SK-N-SH (cell line): ENCODE measurements at regions not wholly inside any gene's neighbourhood (a gene's known extent, or its start where the extent isn't known, plus 50 kb on each side); places are given as distances from the start of the nearest gene placed in this dataset.

Source experiments
- CTCF ChIA-PET: fragments of 300-600, 350-600 bp; formaldehyde crosslinking; extraction: SDS; loops from one replicate; lab custom pipeline; 2021; lab: Yijun Ruan, JAX
- POLR2A ChIA-PET: fragments of 350-600 bp; sonication (Branson Sonifier 250); formaldehyde crosslinking; extraction: SDS; loops from one replicate; lab custom pipeline; 2020; ENCODE audit warnings: antibody characterized with exemption, inconsistent platforms; lab: Yijun Ruan, JAX
- DNase-seq: peaks from one replicate; pipeline ENCODE4 v3.0.0; 2012
- H2AFZ ChIP-seq: fragments of 200-600 bp; sonication (generic); 2 replicates; pipeline ENCODE4 v1.8.1; 2016; ENCODE audit warnings: antibody characterized with exemption, mild to moderate bottlenecking, low read depth
- H3F3A ChIP-seq: fragments of 200-600 bp; sonication (generic); replicated peaks from 2 replicates; pipeline ENCODE3; 2016; ENCODE audit warnings: antibody characterized with exemption, mild to moderate bottlenecking; ENCODE audit not compliant: insufficient read depth
- H3K27ac ChIP-seq, 2 experiments: fragments of 200-500 bp in 1 of 2; fragments of 200-600 bp in 1 of 2; sonication (Bioruptor generic) in 1 of 2; sonication (generic), shearing (Covaris generic) in 1 of 2; 2 replicates each; pipeline versions ENCODE4 v1.5.1 to v1.6.1; 2014 to 2016; ENCODE audit warnings: low read depth in 2 of 2, inconsistent platforms in 1 of 2, low read length in 1 of 2, mild to moderate bottlenecking in 1 of 2, mixed read lengths in 1 of 2
- H3K27me3 ChIP-seq: fragments of 200-600 bp; sonication (generic), shearing (Covaris generic); 2 replicates; pipeline ENCODE4 v1.6.1; 2016; ENCODE audit warnings: mixed run types; ENCODE audit not compliant: insufficient read depth
- H3K36me3 ChIP-seq, 2 experiments: fragments of 200-500 bp in 1 of 2; fragments of 200-600 bp in 1 of 2; sonication (Bioruptor generic) in 1 of 2; sonication (generic) in 1 of 2; replicated peaks in 1 of 2; 2 replicates each; pipeline versions ENCODE3 to v1.5.1; 2014 to 2016; ENCODE audit warnings: low read length in 1 of 2, mild to moderate bottlenecking in 1 of 2; ENCODE audit not compliant: insufficient read depth in 2 of 2, control insufficient read depth in 1 of 2
- H3K4me1 ChIP-seq, 2 experiments: fragments of 200-500 bp in 1 of 2; fragments of 200-600 bp in 1 of 2; sonication (Bioruptor generic) in 1 of 2; sonication (generic), shearing (Covaris generic) in 1 of 2; 2 replicates each; pipeline versions ENCODE4 v1.5.1 to v1.6.1; 2014 to 2016; ENCODE audit warnings: low read depth in 1 of 2, low read length in 1 of 2, mixed run types in 1 of 2; ENCODE audit not compliant: insufficient read depth in 2 of 2, control insufficient read depth in 1 of 2
- H3K4me2 ChIP-seq: fragments of 200-600 bp; sonication (generic), shearing (Covaris generic); 2 replicates; pipeline ENCODE4 v1.6.1; 2017; ENCODE audit warnings: mixed run types
- H3K4me3 ChIP-seq, 2 experiments: fragments of 200-500 bp in 1 of 2; fragments of 200-600 bp in 1 of 2; sonication (Bioruptor generic) in 1 of 2; sonication (generic), shearing (Covaris generic) in 1 of 2; 2 replicates each; pipeline versions ENCODE4 v1.5.1 to v1.8.1; 2014 to 2016; ENCODE audit warnings: low read depth in 2 of 2, inconsistent platforms in 1 of 2, low read length in 1 of 2, mild to moderate bottlenecking in 1 of 2, mixed read lengths in 1 of 2, moderate library complexity in 1 of 2
- H3K79me2 ChIP-seq: fragments of 200-600 bp; sonication (generic); 2 replicates; pipeline ENCODE4 v1.8.1; 2017; ENCODE audit warnings: mild to moderate bottlenecking; ENCODE audit not compliant: insufficient read depth
- H3K9ac ChIP-seq: fragments of 200-600 bp; sonication (generic); 2 replicates; pipeline ENCODE4 v1.6.1; 2017; ENCODE audit warnings: mixed run types
- H3K9me2 ChIP-seq: fragments of 200-600 bp; sonication (generic); 2 replicates; pipeline ENCODE4 v1.6.1; 2017; ENCODE audit warnings: mixed run types
- H3K9me3 ChIP-seq: fragments of 200-600 bp; sonication (generic); 2 replicates; pipeline ENCODE4 v1.6.1; 2017; ENCODE audit warnings: mixed run types, mild to moderate bottlenecking, moderate library complexity
- H4K20me1 ChIP-seq: fragments of 200-600 bp; sonication (generic); 2 replicates; pipeline ENCODE4 v1.6.1; 2017; ENCODE audit warnings: mild to moderate bottlenecking, mixed run types; ENCODE audit not compliant: insufficient read depth
- CTCF ChIP-seq: fragments of 200-600 bp; sonication (generic); IDR thresholded peaks from 2 replicates; pipeline ENCODE4 v1.6.1; 2017; ENCODE audit warnings: antibody characterized with exemption, mild to moderate bottlenecking, moderate library complexity
- ELF1 ChIP-seq: IDR thresholded peaks from 2 replicates; pipeline ENCODE4 v1.4.0; 2012
- EP300 ChIP-seq, 2 experiments: IDR thresholded peaks; 2 replicates each; pipeline versions ENCODE4 v1.4.0 to v1.6.1; 2012; ENCODE audit warnings: borderline replicate concordance in 1 of 2, low read depth in 1 of 2, low read length in 1 of 2
- FOXJ3 ChIP-seq: sonication (generic); formaldehyde crosslinking; IDR thresholded peaks from 2 replicates; pipeline ENCODE4 v1.5.1; 2020; ENCODE audit warnings: mild to moderate bottlenecking, missing genetic modification reagents
- FOXM1 ChIP-seq: IDR thresholded peaks from 2 replicates; pipeline ENCODE4 v1.4.0; 2012; ENCODE audit warnings: low read depth, mild to moderate bottlenecking
- GABPA ChIP-seq: IDR thresholded peaks from 2 replicates; pipeline ENCODE4 v1.4.0; 2012; ENCODE audit warnings: low read depth, mild to moderate bottlenecking
- GATA2 ChIP-seq: sonication (generic); formaldehyde crosslinking; IDR thresholded peaks from 2 replicates; pipeline ENCODE4 v1.5.0; 2020; ENCODE audit warnings: mild to moderate bottlenecking, missing genetic modification reagents
- IRF3 ChIP-seq: fragments of 150-350 bp; IDR thresholded peaks from 2 replicates; pipeline ENCODE4 v1.6.1; 2016; ENCODE audit warnings: mild to moderate bottlenecking, low read depth, low read length
- JUND ChIP-seq: IDR thresholded peaks from 2 replicates; pipeline ENCODE4 v1.4.0; 2012
- NFIC ChIP-seq: IDR thresholded peaks from 2 replicates; pipeline ENCODE4 v1.4.0; 2012; ENCODE audit warnings: borderline replicate concordance
- PBX3 ChIP-seq: IDR thresholded peaks from 2 replicates; pipeline ENCODE4; 2012
- POLR2AphosphoS5 ChIP-seq: IDR thresholded peaks from 2 replicates; pipeline ENCODE4 v1.6.1; 2012; ENCODE audit warnings: low read depth, low read length
- RAD21 ChIP-seq: IDR thresholded peaks from 2 replicates; pipeline ENCODE4 v1.6.1; 2012; ENCODE audit warnings: mild to moderate bottlenecking, low read length
- RCOR1 ChIP-seq: fragments of 150-350 bp; IDR thresholded peaks from 2 replicates; pipeline ENCODE4 v1.6.1; 2017; ENCODE audit warnings: antibody characterized with exemption, low read length
- RFX5 ChIP-seq: IDR thresholded peaks from 2 replicates; pipeline ENCODE4 v1.6.1; 2012; ENCODE audit warnings: mild to moderate bottlenecking, improper control_type of control experiment, low read length
- RXRA ChIP-seq: IDR thresholded peaks from 2 replicates; pipeline ENCODE4 v1.4.0; 2012; ENCODE audit warnings: low read depth, mild to moderate bottlenecking, borderline replicate concordance
- SMC3 ChIP-seq: IDR thresholded peaks from 2 replicates; pipeline ENCODE4 v1.6.1; 2012; ENCODE audit warnings: low read depth, low read length, improper control_type of control experiment
- TAF1 ChIP-seq: IDR thresholded peaks from 2 replicates; pipeline ENCODE4 v1.6.1; 2012; ENCODE audit warnings: low read depth, mild to moderate bottlenecking, low read length, moderate library complexity, borderline replicate concordance
- TEAD4 ChIP-seq: IDR thresholded peaks from 2 replicates; pipeline ENCODE4 v1.4.0; 2012; ENCODE audit warnings: mild to moderate bottlenecking, borderline replicate concordance; ENCODE audit not compliant: insufficient read depth
- USF1 ChIP-seq: IDR thresholded peaks from 2 replicates; pipeline ENCODE4 v1.4.0; 2012; ENCODE audit warnings: low read depth, borderline replicate concordance
- YY1 ChIP-seq: IDR thresholded peaks from 2 replicates; pipeline ENCODE4 v1.4.0; 2012; ENCODE audit warnings: low read depth, mild to moderate bottlenecking
- WGBS: methylation state at CpG from one replicate; pipeline ENCODE4 v1.1.6; 2017; ENCODE audit warnings: low lambda C conversion rate; 5-methylcytosine and 5-hydroxymethylcytosine counted together

- H3K27ac ChIP-seq, result no peak overlapping the region
- 34% methylated on average over 5 of the region's 5 CpGs for WGBS
- H3K4me2 ChIP-seq, result no peak overlapping the region
- no peaks in the 10 kb centered on the region for H3K79me2 ChIP-seq
- no peak for DNase-seq
- no peak overlapping the region for H3K4me3 ChIP-seq
- no peak for TF ChIP-seq RAD21
- no peak for TF ChIP-seq RCOR1
- TF ChIP-seq GABPA, result no peak
- TF ChIP-seq POLR2AphosphoS5, result no peak
- TF ChIP-seq RFX5, result no peak
- TF ChIP-seq RXRA, result no peak
- TF ChIP-seq ELF1, result no peak
- no peak for TF ChIP-seq USF1
- no peak for TF ChIP-seq TAF1
- no peak for TF ChIP-seq JUND
- TF ChIP-seq SMC3, result no peak
- no peak for TF ChIP-seq FOXM1
- TF ChIP-seq FOXJ3 (CRISPR knock-in tag), result no peak
- no peaks in the 10 kb centered on the region for H3F3A ChIP-seq
- ChIA-PET POLR2A (no interaction called here), CTCF (interaction anchor here (1.8 kb wide), 1 partner anchor 10 kb away, joined by 6 read pairs; no protein-coding TSS in a partner anchor)
- no peaks in the 10 kb centered on the region for H3K27me3 ChIP-seq
- no peaks in the 10 kb centered on the region; a peak in 1 of 4 replicates for H3K4me1 ChIP-seq
- H4K20me1 ChIP-seq, result no peaks in the 10 kb centered on the region
- H3K36me3 ChIP-seq, result no peaks in the 10 kb centered on the region
- no peak overlapping the region for H2AFZ ChIP-seq
- no peaks in the 10 kb centered on the region for H3K9me3 ChIP-seq
- no peaks in the 10 kb centered on the region for H3K9me2 ChIP-seq
- no peak overlapping the region for H3K9ac ChIP-seq
Observed at GRCh38 chr3:80550174-80550573, 782.4 kb upstream of the ROBO1 start.

- no peaks in the 10 kb centered on the region for H4K20me1 ChIP-seq
- 52% methylated on average over 1 of the region's 1 CpG for WGBS
- no peak for TF ChIP-seq CTCF
- no peak for TF ChIP-seq GATA2 (CRISPR knock-in tag)
- no peak for TF ChIP-seq POLR2AphosphoS5
- no peak for TF ChIP-seq RFX5
- no peak for TF ChIP-seq PBX3
- no peak for TF ChIP-seq RCOR1
- no peak for TF ChIP-seq FOXJ3 (CRISPR knock-in tag)
- TF ChIP-seq IRF3, result no peak
- TF ChIP-seq YY1, result no peak
- no peak for TF ChIP-seq EP300 (IDR thresholded peaks at IDR 0.05; ENCODE audit: borderline replicate concordance in 1 of 2, low read depth in 1 of 2, low read length in 1 of 2)
- TF ChIP-seq TEAD4, result no peak
- no peak for TF ChIP-seq NFIC
- no peak for DNase-seq
- H3K4me2 ChIP-seq, result no peak overlapping the region
- ChIA-PET CTCF (no interaction called here), POLR2A (no interaction called here)
- H3K9me3 ChIP-seq, result no peaks in the 10 kb centered on the region
- no peaks in the 10 kb centered on the region for H3K9me2 ChIP-seq
- no peaks in the 10 kb centered on the region for H3K36me3 ChIP-seq
- no peak overlapping the region for H3K27ac ChIP-seq
- no peak overlapping the region for H2AFZ ChIP-seq
- no peaks in the 10 kb centered on the region for H3F3A ChIP-seq
- no peak overlapping the region for H3K4me3 ChIP-seq
- no peaks in the 10 kb centered on the region; a peak in 1 of 4 replicates for H3K4me1 ChIP-seq
- no peaks in the 10 kb centered on the region for H3K27me3 ChIP-seq
- no peak overlapping the region for H3K9ac ChIP-seq
- H3K79me2 ChIP-seq, result no peaks in the 10 kb centered on the region
Observed at GRCh38 chr3:80549173-80549572, 781.4 kb upstream of the ROBO1 start.
